T-helper 1 cell treated with Interleukin-12 subunit alpha and Interleukin-12 subunit beta and Interleukin-4 antibody, amounts not matched to agents 30 ng/mL and 1 ng/mL, for 36 hours (primary cell): ENCODE measurements at regions not wholly inside any gene's neighbourhood (a gene's known extent, or its start where the extent isn't known, plus 50 kb on each side); places are given as distances from the start of the nearest gene placed in this dataset.

Source experiments
- intact Hi-C: fragments of 100-400 bp; cut with micrococcal nuclease; formaldehyde crosslinking; loops from one replicate; pipeline ENCODE4 v1.15.1; 2024

DNA sequence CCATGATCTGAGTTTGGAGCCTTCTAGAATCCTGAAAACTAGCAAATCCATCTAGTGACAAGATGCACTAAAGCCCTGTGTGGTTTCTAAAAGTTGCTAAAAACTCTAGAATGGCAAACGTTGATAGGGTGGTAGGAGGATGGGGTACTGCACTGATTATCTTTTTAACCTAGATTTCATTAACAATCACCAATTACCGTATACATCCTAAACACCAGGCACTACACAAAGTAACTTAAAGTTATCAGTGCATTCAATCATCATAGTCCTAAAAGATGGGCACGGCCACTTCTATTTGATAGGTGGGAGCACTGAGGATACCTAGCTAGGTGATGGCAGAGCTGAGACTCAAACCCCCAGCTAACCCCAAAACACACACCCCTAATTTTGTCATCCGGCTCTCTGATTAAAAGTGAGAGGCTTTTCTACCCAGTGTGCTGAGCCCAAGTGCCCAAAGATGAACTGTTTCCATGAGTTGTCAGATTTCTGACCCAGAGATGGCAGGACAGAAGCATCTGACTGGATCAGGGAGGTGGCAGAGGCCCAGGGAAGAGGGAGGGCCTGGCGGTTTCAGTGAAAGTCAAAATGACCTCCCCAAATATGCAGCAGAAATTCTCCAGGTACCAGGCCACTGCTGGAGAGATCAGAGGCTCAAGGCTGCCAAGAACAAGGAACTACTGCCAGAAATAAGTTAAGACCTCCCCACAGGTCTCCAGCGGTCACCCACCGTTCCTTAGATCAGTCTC, 396.8 kb downstream of the SOX9 start:
- intact Hi-C loops, result no loop called here

- intact Hi-C loops, result no loop called here
Observed at GRCh38 chr17:72518159-72518732, 397.4 kb downstream of the SOX9 start.

GRCh38 chr17:72518753-72519597, 398.2 kb downstream of the SOX9 start:
- intact Hi-C loops, result no loop called here

GRCh38 chr17:72519598-72519936, 398.7 kb downstream of the SOX9 start:
- intact Hi-C loops, result no loop called here

DNA sequence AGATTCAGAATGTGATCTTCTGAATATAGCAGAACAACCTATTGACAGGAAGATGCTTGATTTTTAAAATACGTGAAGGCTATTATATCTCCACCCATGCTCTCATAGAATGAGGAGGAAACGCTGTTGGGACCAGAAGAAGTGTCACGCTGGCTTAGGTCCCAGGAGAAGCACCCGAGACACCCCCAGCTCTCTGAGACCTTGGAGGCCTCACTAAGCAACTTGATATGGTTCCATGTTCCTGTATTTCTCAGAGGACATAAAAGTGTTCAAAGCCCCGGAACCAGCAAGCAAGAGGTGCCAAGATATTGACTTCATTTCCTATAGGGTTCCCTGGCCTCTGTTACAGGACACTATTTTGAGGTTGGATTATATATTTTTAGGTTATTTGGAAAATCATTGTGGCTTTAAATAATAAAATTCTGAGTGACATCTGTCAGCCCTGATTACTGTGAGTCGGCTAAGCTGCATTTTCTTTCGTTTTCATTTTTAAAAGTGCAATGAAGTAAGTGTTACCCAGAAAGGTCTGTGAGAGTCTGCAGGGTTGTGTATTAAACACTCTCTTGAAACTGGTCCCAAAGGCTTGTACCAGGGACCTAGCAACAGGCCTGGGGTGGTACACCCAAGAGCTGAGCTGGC, 400.0 kb downstream of the SOX9 start:
- intact Hi-C loops, result no loop called here

DNA sequence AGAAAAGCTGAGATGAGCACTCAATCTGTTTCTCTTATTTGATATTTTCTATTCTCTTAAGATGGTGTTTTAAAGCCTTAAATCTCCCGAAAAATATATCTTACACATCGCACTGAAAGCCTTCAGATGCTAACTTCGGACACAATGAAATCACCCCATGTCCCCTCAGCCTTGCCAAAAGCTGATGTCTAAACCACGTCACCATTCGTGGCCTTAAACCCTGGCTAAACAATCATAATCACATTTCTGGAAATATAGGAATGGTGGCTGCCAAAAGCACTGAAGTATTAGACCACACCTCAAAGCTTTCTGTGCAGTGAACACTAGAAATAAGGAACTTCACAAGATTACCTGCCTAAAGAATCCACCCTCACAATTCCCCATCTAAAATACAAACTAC, 402.7 kb downstream of the SOX9 start:
- intact Hi-C loops, result no loop called here

GRCh38 chr17:72525225-72526015, 404.6 kb downstream of the SOX9 start:
- intact Hi-C loops, result no loop called here

- intact Hi-C loops, result no loop called here
Observed at GRCh38 chr17:72526769-72527168, 405.9 kb downstream of the SOX9 start.

GRCh38 chr17:72527789-72528188, 407.0 kb downstream of the SOX9 start:
- intact Hi-C loops, result no loop called here

DNA sequence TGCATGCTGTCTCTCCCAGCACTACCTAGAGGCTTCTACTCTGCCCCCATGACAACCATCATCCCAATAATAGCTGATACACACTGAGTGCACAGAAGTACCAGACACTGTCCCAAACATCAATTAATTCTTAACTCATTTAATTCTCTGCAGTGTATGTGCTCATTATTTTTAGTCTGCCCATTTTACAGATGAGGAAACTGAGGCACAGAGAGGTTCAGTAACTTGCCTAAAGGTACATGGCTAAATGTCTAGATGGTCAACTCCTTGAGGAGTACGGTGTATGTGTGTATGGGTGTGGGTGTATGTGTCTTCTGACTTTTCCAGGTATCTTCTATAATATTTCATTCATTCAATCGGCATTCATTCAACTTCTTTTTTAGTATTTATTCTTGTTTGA, 407.9 kb downstream of the SOX9 start:
- intact Hi-C loops, result no loop called here

- intact Hi-C loops, result no loop called here
Observed at GRCh38 chr17:72529386-72529785, 408.6 kb downstream of the SOX9 start.

GRCh38 chr17:72530454-72530853, 409.6 kb downstream of the SOX9 start:
- intact Hi-C loops, result no loop called here

- intact Hi-C loops, result no loop called here
Observed at GRCh38 chr17:72531729-72532128, 410.9 kb downstream of the SOX9 start.

DNA sequence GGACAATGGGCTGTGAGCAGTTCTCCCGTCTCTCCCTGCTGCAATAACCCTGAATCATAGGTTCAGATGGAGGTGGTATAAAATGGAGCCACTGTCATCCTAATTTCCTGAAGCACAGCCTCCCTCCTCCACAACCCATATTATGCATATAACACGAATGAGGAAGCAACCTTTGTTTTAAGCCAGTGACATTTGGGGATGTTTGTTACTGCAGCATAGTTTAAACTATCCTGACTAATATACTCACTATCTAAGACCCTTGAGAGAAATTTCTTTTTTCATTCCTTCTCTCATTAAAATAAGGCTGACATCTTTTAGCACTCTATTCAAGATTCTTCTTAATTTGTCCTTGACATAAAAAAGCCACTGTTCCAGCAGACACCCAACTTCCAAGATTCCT, 413.4 kb downstream of the SOX9 start:
- intact Hi-C loops, result no loop called here

GRCh38 chr17:72534776-72535175, 414.0 kb downstream of the SOX9 start:
- intact Hi-C loops, result no loop called here

- intact Hi-C loops, result no loop called here
Observed at GRCh38 chr17:72535346-72535745, 414.5 kb downstream of the SOX9 start.

DNA sequence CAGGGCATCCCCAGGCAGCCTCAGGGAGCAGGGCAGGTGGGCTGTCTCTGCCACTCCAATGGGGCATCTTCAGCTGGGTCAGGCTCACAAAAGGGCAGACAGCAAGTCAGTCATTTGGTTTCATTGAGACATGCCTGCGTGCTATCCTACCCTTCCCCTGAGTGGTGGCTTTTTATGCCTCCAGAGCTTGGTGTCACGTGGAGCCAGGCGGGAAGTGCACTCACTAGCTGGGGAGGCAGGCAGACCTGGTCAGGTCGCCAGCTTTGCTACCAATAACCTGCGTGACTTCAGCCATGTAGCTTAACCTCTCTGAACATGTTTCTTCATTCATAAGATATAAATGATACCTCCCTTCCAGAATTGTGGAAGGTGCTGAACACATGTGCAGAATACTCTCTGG, 415.0 kb downstream of the SOX9 start:
- intact Hi-C loops, result no loop called here

- intact Hi-C loops, result no loop called here
Observed at GRCh38 chr17:72536788-72537187, 416.0 kb downstream of the SOX9 start.

DNA sequence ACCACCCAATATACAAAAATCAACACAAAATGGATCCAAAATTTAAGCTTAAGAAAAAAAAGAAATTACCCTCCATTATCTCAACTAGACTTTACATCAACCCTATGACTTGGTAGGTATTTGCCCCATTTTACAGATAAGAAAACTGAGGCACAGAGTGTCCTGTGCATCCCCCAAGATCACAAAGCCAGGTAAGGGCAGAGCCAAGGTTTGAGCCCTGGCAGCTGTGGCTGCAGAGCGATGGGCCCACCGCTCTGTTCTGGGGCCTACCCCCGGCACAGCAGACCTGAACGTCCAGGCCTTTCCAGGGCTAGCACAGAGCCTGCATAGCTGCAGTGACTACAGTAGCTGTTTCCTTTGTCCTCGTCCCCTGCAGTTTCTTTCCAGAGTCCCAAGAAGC, 417.6 kb downstream of the SOX9 start:
- intact Hi-C loops, result no loop called here

DNA sequence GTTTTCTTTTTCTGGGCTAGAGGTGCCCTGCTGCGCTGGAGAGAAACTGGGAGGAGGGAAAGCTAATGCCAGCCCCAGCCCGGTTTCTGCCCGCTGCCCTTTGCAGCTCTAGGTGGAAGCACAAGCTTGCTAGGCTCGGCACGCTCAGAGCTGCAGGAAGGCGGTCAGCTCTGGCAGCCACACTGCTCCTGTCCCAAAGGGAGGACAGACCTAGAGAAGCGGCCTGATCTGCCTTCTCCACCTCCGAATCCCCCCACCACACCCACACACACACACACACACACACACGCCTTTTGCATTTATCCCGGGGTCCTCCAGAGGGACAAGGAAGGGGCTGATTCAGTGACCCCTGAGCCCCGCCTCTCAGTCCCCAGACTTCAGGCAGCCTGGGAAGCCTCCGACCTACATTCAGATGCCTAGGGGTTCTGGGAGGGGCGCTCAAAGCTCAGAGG, 418.1 kb downstream of the SOX9 start:
- intact Hi-C loops, result no loop called here
